Frontal cortex (tissue), 3 donors: ENCODE measurements at regions not wholly inside any gene's neighbourhood (a gene's known extent, or its start where the extent isn't known, plus 50 kb on each side); places are given as distances from the start of the nearest gene placed in this dataset.

Experiments used
- DNase-seq, 2 donors: peaks; one replicate each; pipeline ENCODE4 v3.0.0; 2012; ENCODE audit warnings: low spot score in 2 of 2
- FAIRE-seq: peaks from 2 replicates; lab custom pipeline; 2012; peaks lifted over from hg19 to GRCh38; lab: Jason Lieb, UNC
- donor health status: control.
- donor health status: control.
- donor health status: control.

- FAIRE-seq, result no peak
- no peak for DNase-seq
These were observed 333.5 kb downstream of the LRIG3 start for GRCh38 chr12:58586762-58587161.

GRCh38 chr12:58588770-58589169 is 331.5 kb downstream of the LRIG3 start:
- DNase-seq, result no peak
- FAIRE-seq, result no peak

- FAIRE-seq (no peak), DNase-seq (no peak)
These were observed 327.7 kb downstream of the LRIG3 start for GRCh38 chr12:58592475-58593207.

GRCh38 chr12:58593557-58594304 is 326.6 kb downstream of the LRIG3 start:
- DNase-seq (no peak), FAIRE-seq (no peak)

- DNase-seq (no peak), FAIRE-seq (no peak)
These were observed 323.9 kb downstream of the LRIG3 start for GRCh38 chr12:58596381-58596780.

GRCh38 chr12:58601529-58601928 is 318.8 kb downstream of the LRIG3 start:
- FAIRE-seq, result no peak

GRCh38 chr12:58602179-58602578 is 318.1 kb downstream of the LRIG3 start:
- no peak for DNase-seq
- FAIRE-seq, result no peak

More at GRCh38 chr12:58601529-58601928, 318.8 kb downstream of the LRIG3 start:
- no peak for DNase-seq

GRCh38 chr12:58602736-58603135 is 317.6 kb downstream of the LRIG3 start:
- DNase-seq, result no peak
- FAIRE-seq, result no peak

GRCh38 chr12:58607805-58608204 is 312.5 kb downstream of the LRIG3 start:
- no peak for FAIRE-seq
- DNase-seq, result no peak

- no peak for FAIRE-seq
These were observed 311.6 kb downstream of the LRIG3 start for GRCh38 chr12:58608711-58609110.

GRCh38 chr12:58615047-58615446 is 305.3 kb downstream of the LRIG3 start:
- DNase-seq (no peak), FAIRE-seq (no peak)

More at GRCh38 chr12:58608711-58609110, 311.6 kb downstream of the LRIG3 start:
- no peak for DNase-seq

- FAIRE-seq (no peak), DNase-seq (no peak)
These were observed 304.7 kb downstream of the LRIG3 start for GRCh38 chr12:58615576-58615975.

- DNase-seq (no peak), FAIRE-seq (no peak)
These were observed 303.7 kb downstream of the LRIG3 start for GRCh38 chr12:58616618-58617017.

- FAIRE-seq, result no peak
These were observed 299.2 kb downstream of the LRIG3 start for GRCh38 chr12:58621126-58621525.

GRCh38 chr12:58629376-58629775 is 290.9 kb downstream of the LRIG3 start:
- DNase-seq (no peak), FAIRE-seq (no peak)

More at GRCh38 chr12:58621126-58621525, 299.2 kb downstream of the LRIG3 start:
- DNase-seq, result no peak

GRCh38 chr12:58633479-58633878 is 286.8 kb downstream of the LRIG3 start:
- FAIRE-seq, result no peak
- DNase-seq, result no peak

GRCh38 chr12:58639318-58639934 is 280.9 kb downstream of the LRIG3 start:
- DNase-seq (no peak), FAIRE-seq (no peak)

- FAIRE-seq (no peak), DNase-seq (no peak)
These were observed 280.0 kb downstream of the LRIG3 start for GRCh38 chr12:58640314-58640713.

- FAIRE-seq (no peak), DNase-seq (no peak)
These were observed 274.4 kb downstream of the LRIG3 start for GRCh38 chr12:58645946-58646345.

GRCh38 chr12:58647495-58647894 is 272.8 kb downstream of the LRIG3 start:
- no peak for DNase-seq
- no peak for FAIRE-seq

GRCh38 chr12:58648176-58648575 is 272.1 kb downstream of the LRIG3 start:
- FAIRE-seq, result no peak
- DNase-seq, result no peak
